IgD-negative memory B cell (primary cell): ENCODE measurements at regions not wholly inside any gene's neighbourhood (a gene's known extent, or its start where the extent isn't known, plus 50 kb on each side); places are given as distances from the start of the nearest gene placed in this dataset.
A peak's percentile ranks its signal among the peaks of the same experiment; 100 is the strongest.

ENCODE experiments used
- H3K27ac Mint-ChIP-seq, 3 donors: one replicate each; pipeline ENCODE4 v1.8.0; 2020 to 2022; ENCODE audit warnings: mild to moderate bottlenecking in 3 of 3, mixed read lengths in 3 of 3, moderate library complexity in 1 of 3
- H3K27me3 Mint-ChIP-seq: one replicate; pipeline ENCODE4 v1.8.0; 2021; ENCODE audit warnings: mixed read lengths
- H3K36me3 Mint-ChIP-seq: one replicate; pipeline ENCODE4 v1.8.0; 2020; ENCODE audit warnings: mild to moderate bottlenecking, mixed read lengths
- H3K4me1 Mint-ChIP-seq, 3 donors: one replicate each; pipeline ENCODE4 v1.8.0; 2020 to 2022; ENCODE audit warnings: mixed read lengths in 3 of 3, mild to moderate bottlenecking in 1 of 3
- H3K4me3 Mint-ChIP-seq, 4 donors: one replicate each; pipeline ENCODE4 v1.8.0; 2020 to 2022; ENCODE audit warnings: mild to moderate bottlenecking in 4 of 4, mixed read lengths in 4 of 4, moderate library complexity in 3 of 4
- H3K9me3 Mint-ChIP-seq, 3 donors: one replicate each; pipeline ENCODE4 v1.8.0; 2020 to 2021; ENCODE audit warnings: mixed read lengths in 3 of 3, mild to moderate bottlenecking in 1 of 3

- H3K9me3 Mint-ChIP-seq, result peaks cover 0 to 5% (median 0%) of the 10 kb centered on the region in 3 donors
- H3K36me3 Mint-ChIP-seq, result no peaks in the 10 kb centered on the region
- no peak overlapping the region for H3K4me3 Mint-ChIP-seq
- peaks cover 9% of the 10 kb centered on the region for H3K27me3 Mint-ChIP-seq
- no peak overlapping the region for H3K27ac Mint-ChIP-seq
- no peaks in the 10 kb centered on the region for H3K4me1 Mint-ChIP-seq
These were observed 222.7 kb upstream of the DYNLRB2 start for GRCh38 chr16:80318107-80318506.

- Mint-ChIP-seq H3K27me3 (peaks cover 10% of the 10 kb centered on the region), H3K4me1 (no peaks in the 10 kb centered on the region)
These were observed 223.2 kb upstream of the DYNLRB2 start for GRCh38 chr16:80317599-80318037.

GRCh38 chr16:80317116-80317515 lies 223.7 kb upstream of the DYNLRB2 start:
- Mint-ChIP-seq H3K36me3 (no peaks in the 10 kb centered on the region), H3K27ac (no peak overlapping the region), H3K4me1 (no peaks in the 10 kb centered on the region)

More at GRCh38 chr16:80317599-80318037, 223.2 kb upstream of the DYNLRB2 start:
- Mint-ChIP-seq H3K4me3 (no peak overlapping the region), H3K9me3 (peaks cover 0 to 5% (median 0%) of the 10 kb centered on the region in 3 donors), H3K36me3 (no peaks in the 10 kb centered on the region), H3K27ac (no peak overlapping the region)

GRCh38 chr16:80314042-80314441 lies 226.8 kb upstream of the DYNLRB2 start:
- H3K4me3 Mint-ChIP-seq, result no peak overlapping the region
- H3K27ac Mint-ChIP-seq, result no peak overlapping the region
- H3K27me3 Mint-ChIP-seq, result peaks cover 12% of the 10 kb centered on the region
- H3K4me1 Mint-ChIP-seq, result no peaks in the 10 kb centered on the region
- H3K9me3 Mint-ChIP-seq, result peaks cover 0 to 7% (median 6%) of the 10 kb centered on the region in 3 donors
- H3K36me3 Mint-ChIP-seq, result no peaks in the 10 kb centered on the region

More at GRCh38 chr16:80317116-80317515, 223.7 kb upstream of the DYNLRB2 start:
- Mint-ChIP-seq H3K27me3 (peaks cover 11% of the 10 kb centered on the region), H3K4me3 (no peak overlapping the region), H3K9me3 (peaks cover 0 to 5% (median 0%) of the 10 kb centered on the region in 3 donors)

DNA sequence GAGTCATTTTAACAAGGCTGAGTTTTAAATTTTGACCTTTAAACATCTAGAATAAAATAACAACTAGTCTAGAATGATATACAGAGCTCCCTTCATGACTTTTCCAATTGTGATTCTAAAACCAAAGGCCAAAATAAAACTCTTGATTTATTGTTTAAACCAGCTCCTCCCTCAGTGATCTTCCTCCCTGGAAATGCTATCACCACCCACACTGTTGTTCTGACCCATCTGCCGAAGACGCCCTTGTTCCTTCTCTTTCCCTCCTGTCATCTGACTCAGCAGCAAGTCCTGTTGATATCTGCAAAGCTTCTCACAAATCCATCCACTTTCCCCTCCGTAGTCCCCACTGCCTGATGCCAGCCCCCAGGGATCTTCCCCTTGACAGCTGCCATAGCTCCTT lies 231.6 kb upstream of the DYNLRB2 start:
- no peak overlapping the region for H3K27ac Mint-ChIP-seq
- H3K9me3 Mint-ChIP-seq, result peaks cover 0 to 6% (median 3%) of the 10 kb centered on the region in 3 donors
- H3K36me3 Mint-ChIP-seq, result no peaks in the 10 kb centered on the region
- H3K4me3 Mint-ChIP-seq, result peak overlapping the region in 1 of 4 donors; percentile 42
- no peaks in the 10 kb centered on the region for H3K4me1 Mint-ChIP-seq
- H3K27me3 Mint-ChIP-seq, result peaks cover 10% of the 10 kb centered on the region

DNA sequence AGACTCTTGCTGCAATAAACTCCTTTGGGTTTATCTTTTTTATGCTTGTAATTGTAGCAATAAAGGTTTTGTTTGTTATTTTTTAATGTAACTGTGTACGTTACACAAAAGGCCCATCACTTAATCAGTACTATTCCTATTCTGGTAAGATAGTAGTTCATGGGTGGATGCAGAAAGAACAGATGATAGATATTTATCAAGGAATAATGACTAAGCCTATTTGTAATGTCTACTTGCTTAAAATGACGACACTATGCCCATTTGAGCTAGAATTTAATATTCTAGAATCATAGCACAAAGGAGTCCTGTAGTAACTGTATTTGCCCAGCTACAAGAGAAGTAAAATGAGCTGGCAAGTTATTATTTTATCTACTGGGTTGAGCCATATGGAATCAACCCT lies 235.4 kb upstream of the DYNLRB2 start:
- Mint-ChIP-seq H3K27ac (no peak overlapping the region), H3K4me1 (no peaks in the 10 kb centered on the region), H3K9me3 (peaks cover 0 to 3% (median 3%) of the 10 kb centered on the region in 3 donors), H3K4me3 (no peak overlapping the region), H3K27me3 (peaks cover 8% of the 10 kb centered on the region), H3K36me3 (no peaks in the 10 kb centered on the region)

DNA sequence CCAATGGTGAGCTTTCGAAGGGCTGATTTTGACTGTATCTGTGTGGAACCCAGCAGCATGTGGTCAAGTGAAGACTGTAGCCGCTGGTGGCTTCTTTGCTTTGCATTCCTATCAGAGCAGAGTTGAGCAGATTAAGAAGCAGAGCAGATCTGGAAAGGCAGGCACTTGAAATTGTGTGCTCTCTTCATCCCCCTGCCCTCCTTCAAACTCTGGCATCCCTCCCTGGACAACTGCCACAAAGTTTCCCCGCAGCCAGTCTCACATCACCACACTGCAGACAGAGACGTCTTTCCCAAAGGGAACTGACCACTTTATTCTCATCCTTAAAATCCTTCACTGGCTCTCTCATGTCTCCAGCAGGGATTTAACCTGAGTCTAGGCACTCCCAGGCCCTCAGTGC lies 237.1 kb upstream of the DYNLRB2 start:
- Mint-ChIP-seq H3K36me3 (no peaks in the 10 kb centered on the region), H3K27me3 (peaks cover 5% of the 10 kb centered on the region), H3K4me3 (no peak overlapping the region), H3K27ac (no peak overlapping the region), H3K9me3 (peaks cover 0 to under 1% (median 0%) of the 10 kb centered on the region in 3 donors), H3K4me1 (no peaks in the 10 kb centered on the region)

- H3K27ac Mint-ChIP-seq, result no peak overlapping the region
- H3K27me3 Mint-ChIP-seq, result peaks cover 4% of the 10 kb centered on the region
- peaks cover 0 to 2% (median 0%) of the 10 kb centered on the region in 3 donors for H3K9me3 Mint-ChIP-seq
- H3K36me3 Mint-ChIP-seq, result no peaks in the 10 kb centered on the region
- no peaks in the 10 kb centered on the region for H3K4me1 Mint-ChIP-seq
- no peak overlapping the region for H3K4me3 Mint-ChIP-seq
These were observed 239.9 kb upstream of the DYNLRB2 start for GRCh38 chr16:80300876-80301275.

DNA sequence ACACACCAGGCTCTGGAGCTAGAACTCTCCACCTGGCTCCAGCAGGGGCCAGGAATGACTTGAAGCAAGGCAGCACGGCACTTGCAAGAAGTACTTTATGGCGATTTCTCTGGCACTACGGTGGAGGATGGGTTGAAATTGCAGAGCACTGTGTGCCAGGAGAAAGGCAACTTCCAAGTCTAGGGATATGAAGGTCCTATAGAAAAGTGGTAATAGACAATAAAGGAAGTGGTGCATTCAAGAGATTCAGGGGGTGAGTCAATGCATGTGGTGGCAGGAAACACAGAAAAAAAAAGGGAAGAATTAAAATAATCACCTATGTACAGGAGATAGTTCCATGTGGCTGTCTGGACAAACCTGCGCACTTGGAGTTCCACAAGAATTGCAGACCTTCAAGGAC lies 240.3 kb upstream of the DYNLRB2 start:
- Mint-ChIP-seq H3K9me3 (peaks cover 0 to 2% (median 0%) of the 10 kb centered on the region in 3 donors), H3K36me3 (no peaks in the 10 kb centered on the region), H3K4me3 (no peak overlapping the region), H3K27me3 (peaks cover 5% of the 10 kb centered on the region), H3K27ac (no peak overlapping the region), H3K4me1 (no peaks in the 10 kb centered on the region)

- Mint-ChIP-seq H3K4me1 (no peaks in the 10 kb centered on the region), H3K9me3 (peaks cover 0 to 3% (median 2%) of the 10 kb centered on the region in 3 donors), H3K4me3 (no peak overlapping the region), H3K36me3 (no peaks in the 10 kb centered on the region), H3K27ac (no peak overlapping the region), H3K27me3 (peaks cover 7% of the 10 kb centered on the region)
These were observed 241.4 kb upstream of the DYNLRB2 start for GRCh38 chr16:80299416-80299815.

DNA sequence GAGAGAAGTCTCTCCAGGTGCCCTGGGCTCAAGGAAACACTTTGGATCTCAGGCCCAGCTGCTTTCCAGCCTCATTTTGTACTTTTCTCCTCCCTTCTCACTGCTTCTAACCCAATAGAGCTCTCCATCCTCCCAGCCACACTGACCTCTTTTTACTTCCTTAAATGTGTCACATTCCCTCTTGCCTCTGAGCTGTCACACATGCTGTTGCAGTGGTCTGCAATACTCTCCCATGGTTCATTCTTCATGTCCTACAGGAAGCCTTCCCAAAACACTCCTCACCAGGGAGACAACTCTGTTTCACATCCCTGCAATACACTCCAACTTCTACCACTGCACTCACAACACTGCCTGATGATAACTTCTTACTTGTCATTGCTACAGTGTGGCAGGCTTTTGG lies 242.1 kb upstream of the DYNLRB2 start:
- no peaks in the 10 kb centered on the region for H3K36me3 Mint-ChIP-seq

GRCh38 chr16:80296034-80296433 lies 244.8 kb upstream of the DYNLRB2 start:
- H3K4me1 Mint-ChIP-seq, result no peaks in the 10 kb centered on the region
- peaks cover 8% of the 10 kb centered on the region for H3K27me3 Mint-ChIP-seq
- H3K4me3 Mint-ChIP-seq, result no peak overlapping the region
- no peak overlapping the region for H3K27ac Mint-ChIP-seq
- H3K9me3 Mint-ChIP-seq, result peaks cover 0 to 4% (median 2%) of the 10 kb centered on the region in 3 donors
- peaks cover 2% of the 10 kb centered on the region for H3K36me3 Mint-ChIP-seq

More for the DNA sequence above, 242.1 kb upstream of the DYNLRB2 start:
- Mint-ChIP-seq H3K27ac (no peak overlapping the region), H3K27me3 (peaks cover 10% of the 10 kb centered on the region), H3K9me3 (peaks cover 0 to 4% (median 2%) of the 10 kb centered on the region in 3 donors), H3K4me1 (no peaks in the 10 kb centered on the region), H3K4me3 (no peak overlapping the region)

- H3K4me3 Mint-ChIP-seq, result no peak overlapping the region
- no peak overlapping the region for H3K27ac Mint-ChIP-seq
- peaks cover 8% of the 10 kb centered on the region for H3K27me3 Mint-ChIP-seq
- peaks cover 0 to 4% (median 2%) of the 10 kb centered on the region in 3 donors for H3K9me3 Mint-ChIP-seq
- no peaks in the 10 kb centered on the region for H3K4me1 Mint-ChIP-seq
- peaks cover 2% of the 10 kb centered on the region for H3K36me3 Mint-ChIP-seq
These were observed 246.6 kb upstream of the DYNLRB2 start for GRCh38 chr16:80294172-80294571.

DNA sequence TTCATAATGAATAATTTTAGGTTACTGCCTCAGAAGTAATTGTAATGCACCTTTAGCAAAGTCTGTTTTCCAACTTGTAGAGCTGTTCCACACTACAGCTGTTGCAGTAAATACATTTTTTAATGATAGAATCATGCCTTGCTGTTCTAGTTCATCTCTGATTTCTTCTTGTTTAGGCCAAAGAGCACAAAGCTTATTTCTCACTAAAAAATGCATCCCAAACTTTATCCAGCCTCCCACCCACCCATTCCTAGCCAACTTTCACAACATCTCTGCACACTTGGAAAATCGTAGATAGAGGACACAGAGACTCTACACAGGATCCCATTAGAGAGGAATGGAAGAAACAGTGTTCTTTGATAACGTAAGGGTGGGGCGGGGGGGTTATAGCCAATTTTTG lies 252.2 kb upstream of the DYNLRB2 start:
- Mint-ChIP-seq H3K9me3 (no peaks in the 10 kb centered on the region), H3K36me3 (peaks cover 2% of the 10 kb centered on the region), H3K4me3 (no peak overlapping the region), H3K27ac (no peak overlapping the region), H3K27me3 (no peaks in the 10 kb centered on the region), H3K4me1 (peaks cover 0 to 1% (median 0%) of the 10 kb centered on the region in 3 donors)

DNA sequence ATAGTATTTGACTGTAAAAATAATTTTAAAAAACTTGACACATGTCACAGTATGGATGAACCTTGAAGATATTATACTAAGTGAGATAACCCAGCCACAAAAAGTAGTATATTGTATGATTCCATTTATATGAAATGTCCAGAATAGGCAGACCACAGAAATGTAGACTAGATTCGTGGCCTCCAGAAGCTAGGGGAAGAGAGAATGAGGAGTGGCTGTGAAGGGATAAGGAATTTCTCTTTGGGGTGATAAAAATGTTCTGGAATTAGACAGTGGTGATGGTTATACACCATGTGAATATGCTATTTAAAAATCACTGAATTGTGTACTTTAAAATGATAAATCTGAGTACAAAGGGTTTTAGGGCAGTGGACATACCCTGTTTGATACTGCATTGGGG lies 253.1 kb upstream of the DYNLRB2 start:
- H3K36me3 Mint-ChIP-seq, result peaks cover 2% of the 10 kb centered on the region
- H3K4me1 Mint-ChIP-seq, result peaks cover 0 to 1% (median 0%) of the 10 kb centered on the region in 3 donors
- no peaks in the 10 kb centered on the region for H3K9me3 Mint-ChIP-seq
- no peaks in the 10 kb centered on the region for H3K27me3 Mint-ChIP-seq
- no peak overlapping the region for H3K27ac Mint-ChIP-seq
- H3K4me3 Mint-ChIP-seq, result no peak overlapping the region

GRCh38 chr16:80285104-80285503 lies 255.7 kb upstream of the DYNLRB2 start:
- no peak overlapping the region for H3K4me3 Mint-ChIP-seq
- peaks cover 0 to 1% (median 0%) of the 10 kb centered on the region in 3 donors for H3K4me1 Mint-ChIP-seq
- H3K36me3 Mint-ChIP-seq, result no peaks in the 10 kb centered on the region
- peaks cover 2% of the 10 kb centered on the region for H3K27me3 Mint-ChIP-seq
- H3K27ac Mint-ChIP-seq, result peak overlapping the region in 1 of 3 donors; percentile 72
- no peaks in the 10 kb centered on the region for H3K9me3 Mint-ChIP-seq
